ENCODE measurements at regions not wholly inside any gene's neighbourhood (a gene's known extent, or its start where the extent isn't known, plus 50 kb on each side); places are given as distances from the start of the nearest gene placed in this dataset.

- Histone ChIP-seq H3K9me3 (replicated peaks; ENCODE audit: control insufficient read depth, insufficient read depth, low read length) (peaks cover 2% of the 10 kb centered on the region), H3K4me3 (replicated peaks in 1 of 3; ENCODE audit: insufficient read depth in 1 of 3, low read depth in 1 of 3, low read length in 3 of 3) (no peak overlapping the region), H3K9ac (replicated peaks; ENCODE audit: extremely low read depth, insufficient read depth, low read length) (no peak overlapping the region), H3K36me3 (ENCODE audit: control insufficient read depth in 2 of 2, extremely low read depth in 1 of 2, insufficient read depth in 2 of 2, low read length in 2 of 2) (no peaks in the 10 kb centered on the region), H3K9me1 (replicated peaks; ENCODE audit: control insufficient read depth, extremely low read depth, insufficient read depth, low read length) (no peaks in the 10 kb centered on the region), H3K27ac (ENCODE audit: insufficient read depth, low read depth, low read length) (no peak overlapping the region), H4K20me1 (replicated peaks; ENCODE audit: control insufficient read depth, extremely low read depth, insufficient read depth, low read length) (no peaks in the 10 kb centered on the region), H2AFZ (ENCODE audit: low read depth, low read length) (no peak overlapping the region), H3K4me1 (ENCODE audit: control insufficient read depth, extremely low read depth, insufficient read depth, low read length) (no peaks in the 10 kb centered on the region), H3K27me3 (ENCODE audit: control insufficient read depth in 2 of 2, insufficient read depth in 2 of 2, low read length in 2 of 2) (no peaks in the 10 kb centered on the region), H3K79me2 (ENCODE audit: control insufficient read depth, insufficient read depth, low read length) (no peaks in the 10 kb centered on the region), H3K4me2 (ENCODE audit: insufficient read depth, low read length) (no peak overlapping the region)
- DNase-seq (ENCODE audit: low read depth, low spot score) (no peak), FAIRE-seq (no peak)
- POLR2A ChIA-PET, result no interaction called here
- CTCF ChIA-PET, result no interaction called here
- dilution Hi-C loops (cut with MboI; ENCODE audit: extremely low pct_ligation_motif_present, low sequenced_read_pairs) (no loop called here), intact Hi-C loops (cut with micrococcal nuclease) (no loop called here)
- BruUV-seq (replicated peaks), result no TSS peak
- TF ChIP-seq MAX (IDR thresholded peaks at IDR 0.05; ENCODE audit: insufficient read depth, insufficient read length) (no peak), GATA2 (IDR thresholded peaks at IDR 0.05; ENCODE audit: insufficient read depth, insufficient read length, low read depth, low read length) (no peak), POLR2A (IDR thresholded peaks at IDR 0.05; ENCODE audit: low read depth, low read length) (no peak), POLR2AphosphoS5 (IDR thresholded peaks at IDR 0.05; ENCODE audit: insufficient read depth, low read depth, low read length) (no peak), EZH2 (IDR thresholded peaks at IDR 0.05; ENCODE audit: borderline replicate concordance, low read depth, low read length, severe bottlenecking) (no peak), CTCF (IDR thresholded peaks at IDR 0.05; ENCODE audit: extremely low read depth in 1 of 2, insufficient read depth in 1 of 2, low read depth in 1 of 2, low read length in 2 of 2) (no peak), JUN (IDR thresholded peaks at IDR 0.05; ENCODE audit: borderline replicate concordance, insufficient read depth, insufficient read length, low read depth) (no peak), MYC (IDR thresholded peaks at IDR 0.05; ENCODE audit: low read depth, low read length) (no peak), FOS (IDR thresholded peaks at IDR 0.05; ENCODE audit: borderline replicate concordance, insufficient read depth, low read length) (no peak)
These were observed 245.0 kb upstream of the NPY start for GRCh38 chr7:24038993-24039392.

Measured in endothelial cell of umbilical vein (primary cell).